H1 (cell line): ENCODE measurements at regions not wholly inside any gene's neighbourhood (a gene's known extent, or its start where the extent isn't known, plus 50 kb on each side); places are given as distances from the start of the nearest gene placed in this dataset.

Experiments used
- CTCF ChIA-PET: fragments of 300-600 bp; sonication (Branson Sonifier 250); formaldehyde crosslinking; loops from one replicate; lab custom pipeline; 2021; ENCODE audit not compliant: partially characterized antibody; lab: Charles Lee
- POLR2A ChIA-PET: fragments of 300-600 bp; sonication (Branson Sonifier 250); formaldehyde crosslinking; loops from one replicate; lab custom pipeline; 2021; ENCODE audit warnings: inconsistent platforms; ENCODE audit not compliant: partially characterized antibody; lab: Charles Lee
- DNase-seq, 2 experiments: peaks; one replicate each; pipeline versions ENCODE4 v3.0.0 to v3.0.0-alpha.2; 2010 to 2022; ENCODE audit warnings: low spot score in 2 of 2, low read depth in 1 of 2, mixed read lengths in 1 of 2
- FAIRE-seq: peaks from 2 replicates; lab custom pipeline; 2011; peaks lifted over from hg19 to GRCh38; lab: Jason Lieb, UNC
- H2AFZ ChIP-seq: 2 replicates; pipeline ENCODE4 v1.8.1; 2012; ENCODE audit warnings: low read length, inconsistent platforms
- H2AK5ac ChIP-seq: 2 replicates; pipeline ENCODE4 v1.6.1; 2013; ENCODE audit warnings: low read depth, low read length
- H2BK120ac ChIP-seq: replicated peaks from 2 replicates; pipeline ENCODE3; 2013; ENCODE audit warnings: low read depth, low read length, inconsistent platforms
- H2BK12ac ChIP-seq: 2 replicates; pipeline ENCODE4 v1.6.1; 2013; ENCODE audit warnings: low read depth, low read length
- H2BK15ac ChIP-seq: 2 replicates; pipeline ENCODE4 v1.6.1; 2013; ENCODE audit warnings: low read length
- H2BK20ac ChIP-seq: 2 replicates; pipeline ENCODE4 v1.6.1; 2013; ENCODE audit warnings: low read length
- H2BK5ac ChIP-seq: 2 replicates; pipeline ENCODE4 v1.6.1; 2013; ENCODE audit warnings: low read depth, low read length
- H3K14ac ChIP-seq: 2 replicates; pipeline ENCODE4 v1.6.1; 2013; ENCODE audit warnings: inconsistent platforms; ENCODE audit not compliant: insufficient read length
- H3K18ac ChIP-seq: 2 replicates; pipeline ENCODE4 v1.6.1; 2013; ENCODE audit warnings: low read length; ENCODE audit errors: extremely low read depth
- H3K23ac ChIP-seq: 2 replicates; pipeline ENCODE4 v1.6.1; 2013; ENCODE audit warnings: inconsistent platforms; ENCODE audit not compliant: insufficient read length
- H3K23me2 ChIP-seq: 2 replicates; pipeline ENCODE4 v1.6.1; 2013; ENCODE audit warnings: low read depth, low read length
- H3K27ac ChIP-seq: 2 replicates; pipeline ENCODE4 v1.6.1; 2011; ENCODE audit warnings: low read depth, low read length, inconsistent platforms
- H3K27me3 ChIP-seq, 4 experiments: replicated peaks in 1 of 4; 1 replicate in 1 of 4; 2 replicates in 3 of 4; pipeline versions ENCODE4 v1.6.1 to v1.8.1; 2011 to 2013; ENCODE audit warnings: low read length in 3 of 4, mild to moderate bottlenecking in 3 of 4, inconsistent platforms in 2 of 4, mixed read lengths in 2 of 4, moderate library complexity in 1 of 4; ENCODE audit not compliant: control insufficient read depth in 3 of 4, insufficient read depth in 3 of 4; ENCODE audit errors: extremely low read depth in 1 of 4
- H3K36me3 ChIP-seq, 4 experiments: 2 replicates each; pipeline versions ENCODE4 v1.6.1 to v1.8.1; 2011 to 2013; ENCODE audit warnings: mild to moderate bottlenecking in 4 of 4, low read length in 3 of 4, moderate library complexity in 2 of 4, control low read depth in 1 of 4, inconsistent platforms in 1 of 4; ENCODE audit not compliant: insufficient read depth in 4 of 4, control insufficient read depth in 2 of 4
- H3K4ac ChIP-seq: replicated peaks from 2 replicates; pipeline ENCODE3; 2013; ENCODE audit warnings: low read length, low read depth, mixed read lengths, inconsistent platforms; ENCODE audit not compliant: insufficient read length
- H3K4me1 ChIP-seq, 4 experiments: replicated peaks in 1 of 4; 1 replicate in 1 of 4; 2 replicates in 3 of 4; pipeline versions ENCODE4 v1.6.1 to v1.8.1; 2011 to 2013; ENCODE audit warnings: low read length in 3 of 4, inconsistent platforms in 2 of 4, mixed read lengths in 1 of 4; ENCODE audit not compliant: insufficient read depth in 4 of 4, control insufficient read depth in 3 of 4
- H3K4me2 ChIP-seq, 2 experiments: 2 replicates each; pipeline versions ENCODE4 v1.6.1 to v1.8.1; 2011 to 2013; ENCODE audit warnings: low read depth in 2 of 2, low read length in 2 of 2, control low read depth in 1 of 2, inconsistent platforms in 1 of 2, mild to moderate bottlenecking in 1 of 2; ENCODE audit not compliant: insufficient read depth in 1 of 2
- H3K4me3 ChIP-seq, 4 experiments: fragments of 200-600, 300-600 bp in 1 of 4; sonication (generic), shearing (Covaris generic), sonication (Bioruptor Twin) in 1 of 4; 2 replicates each; pipeline versions ENCODE4 v1.5.1 to v1.8.1; 2011 to 2016; ENCODE audit warnings: low read length in 4 of 4, low read depth in 3 of 4, control low read depth in 2 of 4, inconsistent platforms in 2 of 4, mild to moderate bottlenecking in 2 of 4, mixed read lengths in 1 of 4, moderate library complexity in 1 of 4; ENCODE audit not compliant: insufficient read depth in 2 of 4; ENCODE audit errors: extremely low read depth in 1 of 4
- H3K56ac ChIP-seq: replicated peaks from 2 replicates; pipeline ENCODE3; 2013; ENCODE audit warnings: low read depth, mild to moderate bottlenecking, mixed read lengths, low read length, inconsistent platforms; ENCODE audit not compliant: insufficient read length
- H3K79me1 ChIP-seq: 2 replicates; pipeline ENCODE4 v1.6.1; 2013; ENCODE audit warnings: low read depth, low read length, control low read depth
- H3K79me2 ChIP-seq, 2 experiments: 2 replicates each; pipeline versions ENCODE4 v1.6.1 to v1.8.1; 2012 to 2013; ENCODE audit warnings: low read length in 2 of 2, mild to moderate bottlenecking in 2 of 2, inconsistent platforms in 1 of 2; ENCODE audit not compliant: insufficient read depth in 2 of 2, control insufficient read depth in 1 of 2
- H3K9ac ChIP-seq, 4 experiments: replicated peaks in 1 of 4; 1 replicate in 1 of 4; 2 replicates in 3 of 4; pipeline versions ENCODE4 v1.6.1 to v1.8.1; 2011 to 2013; ENCODE audit warnings: low read depth in 3 of 4, low read length in 3 of 4, control low read depth in 2 of 4, mild to moderate bottlenecking in 2 of 4, moderate library complexity in 2 of 4, inconsistent platforms in 1 of 4; ENCODE audit errors: extremely low read depth in 1 of 4
- H3K9me3 ChIP-seq, 2 experiments: 2 replicates each; pipeline versions ENCODE4 v1.6.1 to v1.8.1; 2012 to 2013; ENCODE audit warnings: mild to moderate bottlenecking in 2 of 2, moderate library complexity in 2 of 2, control low read depth in 1 of 2, inconsistent platforms in 1 of 2, low read depth in 1 of 2, low read length in 1 of 2, mixed read lengths in 1 of 2; ENCODE audit not compliant: insufficient read depth in 2 of 2
- H4K20me1 ChIP-seq, 2 experiments: replicated peaks in 1 of 2; 2 replicates each; pipeline versions ENCODE3 to v1.8.1; 2011 to 2013; ENCODE audit warnings: inconsistent platforms in 2 of 2, low read length in 2 of 2, mild to moderate bottlenecking in 1 of 2; ENCODE audit not compliant: insufficient read depth in 2 of 2, control insufficient read depth in 1 of 2
- H4K5ac ChIP-seq: 2 replicates; pipeline ENCODE4 v1.6.1; 2013; ENCODE audit warnings: low read length, low read depth, mixed read lengths, inconsistent platforms; ENCODE audit not compliant: insufficient read length
- H4K8ac ChIP-seq: 2 replicates; pipeline ENCODE4 v1.8.0; 2013; ENCODE audit warnings: mild to moderate bottlenecking, moderate library complexity, low read length, inconsistent platforms; ENCODE audit not compliant: insufficient read depth; ENCODE audit errors: extremely low read depth
- H4K91ac ChIP-seq: replicated peaks from 2 replicates; pipeline ENCODE3; 2013; ENCODE audit warnings: low read length, mixed read lengths, inconsistent platforms; ENCODE audit not compliant: insufficient read length
- BACH1 ChIP-seq: IDR thresholded peaks from 2 replicates; pipeline ENCODE4 v1.6.1; 2012; ENCODE audit warnings: low read length, improper control_type of control experiment
- BRCA1 ChIP-seq: IDR thresholded peaks from 2 replicates; pipeline ENCODE4 v1.6.1; 2012; ENCODE audit warnings: low read depth, low read length, improper control_type of control experiment
- JUN ChIP-seq: IDR thresholded peaks from 2 replicates; pipeline ENCODE4 v1.6.1; 2011; ENCODE audit warnings: low read depth, mild to moderate bottlenecking, improper control_type of control experiment, low read length
- JUND ChIP-seq: IDR thresholded peaks from 2 replicates; pipeline ENCODE4 v1.6.1; 2011; ENCODE audit warnings: mild to moderate bottlenecking, improper control_type of control experiment, low read length
- KDM1A ChIP-seq: fragments of 200-600, 300-600 bp; sonication (generic); IDR thresholded peaks from 2 replicates; pipeline ENCODE4 v1.7.1; 2016; ENCODE audit warnings: mild to moderate bottlenecking, low read length, borderline replicate concordance
- RAD21 ChIP-seq, 2 experiments: IDR thresholded peaks in 1 of 2; conservative IDR thresholded peaks in 1 of 2; 2 replicates each; pipeline ENCODE4 v1.6.1; 2011; ENCODE audit warnings: low read depth in 2 of 2, low read length in 2 of 2, improper control_type of control experiment in 1 of 2, inconsistent platforms in 1 of 2, mild to moderate bottlenecking in 1 of 2, moderate library complexity in 1 of 2
- RNF2 ChIP-seq: fragments of 200-900, 300-1000 bp; sonication (generic); IDR thresholded peaks from 2 replicates; pipeline ENCODE4 v1.7.1; 2016; ENCODE audit warnings: borderline replicate concordance, low read depth, mild to moderate bottlenecking, antibody characterized with exemption, low read length; ENCODE audit not compliant: poor library complexity, severe bottlenecking; ENCODE audit errors: missing control alignments
- SIRT6 ChIP-seq: IDR thresholded peaks from one replicate; pipeline ENCODE4 v1.7.1; 2012; ENCODE audit warnings: low read length, inconsistent platforms
- SIX5 ChIP-seq: IDR thresholded peaks from 2 replicates; pipeline ENCODE4 v1.6.1; 2011; ENCODE audit warnings: mild to moderate bottlenecking, low read depth, low read length
- SRF ChIP-seq: IDR thresholded peaks from 2 replicates; pipeline ENCODE4 v1.6.1; 2011; ENCODE audit warnings: mild to moderate bottlenecking, low read depth, low read length, moderate library complexity
- USF2 ChIP-seq: IDR thresholded peaks from 2 replicates; pipeline ENCODE4 v1.6.1; 2011; ENCODE audit warnings: low read length, improper control_type of control experiment
- WGBS, 2 experiments: shearing (Covaris generic) in 1 of 2; methylation state at CpG; one replicate each; pipeline versions ENCODE4 v1.1.6 to v1.1.7; 2013 to 2015; ENCODE audit warnings: low lambda C conversion rate in 2 of 2, mixed read lengths in 2 of 2, inconsistent platforms in 1 of 2, low coverage in 1 of 2, missing lambda C conversion rate in 1 of 2; ENCODE audit not compliant: insufficient replicate concordance in 2 of 2, insufficient coverage in 1 of 2, insufficient read length in 1 of 2; ENCODE audit errors: extremely low coverage in 1 of 2, missing lambda C conversion rate in 1 of 2; 5-methylcytosine and 5-hydroxymethylcytosine counted together

- no peak overlapping the region for H2BK120ac ChIP-seq
- H2AFZ ChIP-seq, result no peak overlapping the region
- H2BK12ac ChIP-seq, result no peak overlapping the region
- DNase-seq, result no peak
- H2BK15ac ChIP-seq, result no peak overlapping the region
- no peaks in the 10 kb centered on the region for H3K23me2 ChIP-seq
- ChIA-PET POLR2A (no interaction called here), CTCF (no interaction called here)
- H3K79me2 ChIP-seq, result no peaks in the 10 kb centered on the region
- no peaks in the 10 kb centered on the region for H4K20me1 ChIP-seq
- H2BK5ac ChIP-seq, result no peak overlapping the region
- no peak for FAIRE-seq
- no peak overlapping the region for H3K56ac ChIP-seq
- no peak overlapping the region for H2AK5ac ChIP-seq
- H3K79me1 ChIP-seq, result no peaks in the 10 kb centered on the region
- no peaks in the 10 kb centered on the region for H3K4me1 ChIP-seq
- no peak overlapping the region for H3K4me2 ChIP-seq
- no peak overlapping the region for H3K18ac ChIP-seq
- no peaks in the 10 kb centered on the region for H3K36me3 ChIP-seq
- H3K14ac ChIP-seq, result no peak overlapping the region
- H3K23ac ChIP-seq, result no peak overlapping the region
- no peak overlapping the region for H4K8ac ChIP-seq
- no peak overlapping the region for H2BK20ac ChIP-seq
- H3K4me3 ChIP-seq, result no peak overlapping the region
- no peak overlapping the region for H4K5ac ChIP-seq
- H4K91ac ChIP-seq, result no peak overlapping the region
- 50% methylated on average over 2 of the region's 2 CpGs; no CpG with 5 or more reads in 1 of the 2 experiments for WGBS, 2 experiments
- no peak overlapping the region for H3K27ac ChIP-seq
- H3K4ac ChIP-seq, result no peak overlapping the region
- peaks cover 0 to 1% (median 0%) of the 10 kb centered on the region in 4 experiments; a peak in 1 of 7 replicates for H3K27me3 ChIP-seq
- no peaks in the 10 kb centered on the region for H3K9me3 ChIP-seq
- no peak overlapping the region for H3K9ac ChIP-seq
- TF ChIP-seq SIX5, result no peak
- no peak for TF ChIP-seq BRCA1
- TF ChIP-seq BACH1, result no peak
- no peak for TF ChIP-seq SRF
- TF ChIP-seq USF2, result no peak
- no peak for TF ChIP-seq JUND
- TF ChIP-seq RNF2, result no peak
- no peak for TF ChIP-seq KDM1A
- no peak for TF ChIP-seq RAD21 (IDR thresholded peaks at IDR 0.05 in 1 of 2, conservative IDR thresholded peaks at IDR 0.05 in 1 of 2; ENCODE audit: low read depth in 2 of 2, low read length in 2 of 2)
- TF ChIP-seq JUN, result no peak
- no peak for TF ChIP-seq SIRT6
Observed at GRCh38 chr11:91075032-91075695, 852.3 kb upstream of the CHORDC1 start.
